GM19463 (cell line): ENCODE measurements at regions not wholly inside any gene's neighbourhood (a gene's known extent, or its start where the extent isn't known, plus 50 kb on each side); places are given as distances from the start of the nearest gene placed in this dataset.
"Not testable (repeated sequence)": the region's sequence is repeated elsewhere in the genome, so short reads cannot be mapped to it uniquely, and the experiment has no call there.

Source experiments
- ATAC-seq: cut with Tn5 transposase; IDR thresholded peaks from one replicate; pipeline ENCODE4 v1.9.1; 2021; ENCODE audit warnings: mild to moderate bottlenecking, moderate library complexity; ENCODE audit not compliant: unreplicated experiment

DNA sequence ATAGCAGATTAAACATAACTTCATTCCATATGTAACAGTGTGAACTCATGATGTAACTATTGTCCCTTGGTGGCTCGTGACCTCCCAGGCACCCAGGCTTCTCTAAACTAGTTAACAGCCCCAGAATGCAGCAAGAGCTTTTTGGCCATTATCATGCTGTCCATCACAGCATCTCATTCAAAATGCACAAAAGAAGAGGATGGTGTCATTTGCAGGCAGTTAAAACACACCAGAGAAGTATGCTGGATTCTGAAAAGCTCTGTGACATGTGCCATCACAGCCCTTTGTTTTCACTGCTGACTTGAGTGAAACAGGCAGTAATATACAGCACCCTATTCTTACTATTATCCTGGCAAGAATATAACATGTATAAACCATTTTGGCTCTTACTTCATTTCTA lies 117.6 kb upstream of the CHMP2B start:
- ATAC-seq = no peak

DNA sequence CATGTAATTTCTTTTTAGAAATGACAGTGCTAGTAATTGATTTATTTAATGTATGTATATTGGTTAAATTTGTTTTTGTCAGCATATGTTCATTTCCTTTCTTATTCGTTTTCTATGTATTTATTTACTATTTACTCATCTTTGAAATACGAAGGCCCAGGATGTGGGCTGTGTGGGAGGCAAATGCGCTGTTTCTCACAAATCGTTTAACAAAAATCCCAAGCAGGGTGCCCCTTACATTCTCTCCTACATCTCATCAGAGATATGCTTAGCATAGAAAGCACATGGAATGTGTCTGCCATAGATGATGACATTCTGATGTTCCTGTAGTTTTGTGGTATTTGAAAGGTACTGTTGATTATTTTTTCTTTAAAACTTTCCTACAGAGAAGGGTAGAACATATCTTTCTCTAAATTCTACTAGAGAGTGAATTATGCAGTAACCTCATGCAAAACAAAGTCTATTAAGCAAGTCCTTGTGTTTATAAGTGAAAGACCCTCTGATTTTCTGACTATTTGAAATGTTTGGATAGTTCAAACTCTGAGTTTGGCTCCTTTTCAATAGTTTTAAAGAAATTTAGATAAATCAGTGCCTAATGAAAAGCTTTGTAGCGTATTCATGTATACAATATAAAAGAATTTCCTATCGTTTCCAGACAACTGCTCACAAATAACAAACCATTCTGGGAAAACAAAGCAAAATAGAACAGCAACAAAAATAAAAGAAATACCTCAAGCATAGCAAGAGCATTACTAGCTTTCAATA lies 111.1 kb upstream of the VGLL3 start:
- ATAC-seq = no peak

DNA sequence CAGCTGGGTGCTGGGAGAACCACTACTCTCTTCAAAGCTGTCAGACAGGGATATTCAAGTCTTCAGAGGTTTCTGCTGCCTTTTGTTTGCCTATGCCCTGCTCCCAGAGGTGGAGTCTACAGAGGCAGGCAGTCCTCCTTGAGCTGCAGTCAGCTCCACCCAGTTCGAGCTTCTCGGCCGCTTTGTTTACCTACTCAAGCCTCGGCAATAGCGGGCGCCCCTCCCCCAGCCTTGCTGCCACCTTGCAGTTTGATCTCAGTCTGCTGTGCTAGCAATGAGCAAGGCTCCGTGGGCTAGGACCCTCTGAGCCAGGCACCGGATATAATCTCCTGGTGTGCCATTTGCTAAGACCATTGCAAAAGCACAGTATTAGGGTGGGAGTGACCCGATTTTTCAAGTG lies 106.8 kb upstream of the VGLL3 start:
- not testable (repeated sequence) for ATAC-seq

DNA sequence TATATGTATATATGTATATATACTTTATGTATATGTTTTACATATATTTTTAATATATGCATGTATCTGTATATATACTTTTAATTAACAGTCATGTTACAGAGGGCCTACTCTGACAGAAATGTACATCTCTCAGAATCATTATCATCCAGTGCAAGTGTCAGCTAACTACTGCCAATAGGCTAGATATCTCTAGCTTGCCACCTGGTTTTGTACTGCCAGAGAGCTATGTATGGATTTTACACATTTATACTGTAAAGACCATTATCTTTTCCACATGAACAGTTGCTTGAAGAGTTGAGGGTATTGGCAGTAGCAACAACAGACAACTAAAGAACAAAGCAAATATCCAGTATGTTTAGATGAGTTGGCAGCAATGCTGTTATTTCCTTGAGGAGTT lies 99.7 kb upstream of the VGLL3 start:
- ATAC-seq = no peak

DNA sequence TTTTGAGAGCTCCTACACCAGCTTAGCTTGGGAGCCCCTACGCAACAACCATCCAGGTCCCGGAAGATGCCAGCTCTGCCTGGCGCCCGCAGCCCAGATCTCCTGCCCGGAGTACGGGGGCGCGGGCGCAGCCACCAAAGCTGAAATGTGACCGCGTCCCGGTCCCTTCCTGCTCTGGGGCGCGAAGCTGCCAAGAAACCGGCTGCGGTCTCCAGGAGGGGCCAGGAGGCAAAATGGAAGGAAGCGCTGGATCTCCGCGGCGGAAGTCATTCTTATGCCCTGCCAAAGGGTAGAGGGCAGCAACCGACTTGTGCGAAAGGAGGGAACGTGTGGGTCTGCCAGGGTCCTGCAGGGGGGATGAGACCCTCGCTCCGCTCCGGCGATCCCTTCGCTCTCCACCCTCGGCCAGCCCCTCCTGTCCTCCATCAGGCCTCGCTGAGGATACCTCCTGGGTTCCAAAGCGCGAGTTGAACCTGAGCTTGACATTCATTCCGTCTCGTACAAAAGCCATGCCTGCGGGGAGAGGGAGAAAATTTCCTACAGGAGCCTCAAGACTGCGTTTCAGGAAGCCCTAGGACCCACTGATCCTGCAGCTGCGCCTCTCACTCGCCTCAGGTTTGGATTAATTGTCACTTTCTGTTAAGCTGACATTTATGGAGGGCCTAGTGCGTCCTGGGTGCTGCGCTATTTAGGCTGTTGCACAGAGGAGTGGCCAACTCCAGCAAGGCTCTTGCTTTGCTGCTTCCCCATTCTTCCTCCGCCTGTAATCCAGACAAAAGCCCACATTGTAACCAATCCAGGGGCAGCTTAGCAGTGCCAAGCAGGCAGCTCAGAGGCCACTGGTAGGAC lies 98.3 kb upstream of the VGLL3 start:
- peak; percentile 68 for ATAC-seq

DNA sequence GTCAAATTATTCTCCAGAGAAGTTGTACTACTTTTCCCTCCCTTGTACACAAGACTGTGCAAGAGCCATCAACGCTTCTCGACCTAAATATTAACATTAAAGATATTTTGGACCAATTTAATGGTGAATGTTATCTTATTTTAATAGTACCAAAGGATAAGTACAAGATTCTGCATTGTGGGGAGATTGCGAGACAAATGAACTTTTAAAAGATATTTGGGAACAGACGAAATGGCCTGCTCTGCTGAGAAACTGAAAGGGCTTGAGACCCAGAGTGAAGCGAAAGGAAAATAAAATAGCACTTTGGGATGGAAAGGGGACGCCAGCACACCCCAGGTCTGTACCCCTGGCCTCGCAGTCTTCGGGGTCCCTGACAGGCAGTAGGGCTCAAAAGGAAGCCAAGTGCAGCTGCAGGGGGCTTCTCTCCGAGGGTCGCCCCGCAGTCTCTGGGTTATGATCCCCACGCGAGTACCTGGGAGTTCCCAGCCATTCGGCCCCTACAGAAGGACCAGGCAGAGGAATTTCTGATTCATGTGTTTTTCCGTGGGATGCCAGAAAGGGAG lies 97.6 kb upstream of the VGLL3 start:
- ATAC-seq = peak; percentile 4

DNA sequence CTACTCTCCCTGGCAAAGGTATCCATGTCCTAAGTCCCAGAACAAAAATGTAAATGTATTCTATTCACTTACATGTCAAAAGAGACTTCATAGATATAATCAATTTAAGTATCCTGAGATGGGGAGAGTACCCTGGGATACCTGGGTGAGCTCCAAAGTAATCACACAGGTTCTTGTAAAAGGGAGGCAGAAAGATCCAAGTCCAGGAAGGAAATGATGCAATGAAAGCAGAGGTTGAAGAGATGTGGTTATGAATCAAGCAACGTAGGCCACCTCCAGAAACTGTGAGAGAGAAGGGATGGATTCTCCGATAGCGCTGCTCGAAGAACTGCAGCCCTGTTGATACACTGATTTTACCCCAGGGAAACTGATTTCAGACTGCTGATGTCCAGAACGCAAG lies 93.9 kb upstream of the VGLL3 start:
- ATAC-seq = no peak

DNA sequence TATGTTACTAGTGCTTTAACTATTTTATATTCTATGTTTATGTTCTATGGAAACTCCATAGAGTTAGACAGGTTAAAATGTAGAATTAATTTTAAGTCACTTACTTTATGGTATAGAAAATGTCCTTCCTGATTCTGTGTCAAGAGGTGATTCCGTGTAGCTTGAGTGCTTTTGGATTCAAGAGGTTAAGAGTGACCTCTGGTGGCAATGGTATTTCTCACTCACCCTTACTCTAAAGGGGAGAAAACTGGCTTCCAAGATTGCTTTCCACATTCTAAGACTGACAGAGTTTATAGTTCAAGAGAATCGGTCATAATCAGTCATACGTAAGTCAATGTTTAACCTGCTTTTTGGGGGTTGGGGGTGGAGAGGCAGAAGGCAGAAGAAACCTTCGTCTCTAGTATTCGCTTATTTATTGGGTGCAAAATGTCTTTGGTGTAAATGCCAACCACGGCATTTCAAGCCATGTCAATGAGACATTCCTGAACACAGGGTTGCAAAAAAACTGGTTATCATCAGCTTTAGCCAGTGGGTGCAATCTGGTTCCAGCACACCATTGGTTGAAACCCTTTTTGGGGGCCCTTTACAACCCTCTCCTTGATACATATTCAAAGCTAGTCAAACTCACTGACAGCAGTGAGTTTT lies 92.0 kb upstream of the VGLL3 start:
- peak; percentile 73 for ATAC-seq

DNA sequence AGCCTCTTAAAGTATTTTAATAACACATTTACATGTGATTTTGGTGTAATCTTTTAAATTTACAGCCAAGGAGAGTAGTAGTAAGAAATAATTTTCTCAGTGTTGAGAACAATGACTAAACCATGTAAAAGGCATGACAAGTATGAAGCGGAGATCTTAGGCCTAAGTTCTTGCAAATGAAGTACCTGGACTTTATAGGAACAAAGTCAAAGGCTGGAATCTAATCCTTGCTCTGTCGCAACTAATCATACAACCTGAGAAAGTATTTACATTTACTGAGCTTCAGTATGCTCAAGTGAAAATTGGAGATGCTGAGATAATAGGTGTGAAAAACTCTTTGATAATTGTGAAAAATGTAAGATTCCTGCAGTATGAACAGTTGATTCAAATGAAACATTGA lies 86.4 kb upstream of the VGLL3 start:
- no peak for ATAC-seq

DNA sequence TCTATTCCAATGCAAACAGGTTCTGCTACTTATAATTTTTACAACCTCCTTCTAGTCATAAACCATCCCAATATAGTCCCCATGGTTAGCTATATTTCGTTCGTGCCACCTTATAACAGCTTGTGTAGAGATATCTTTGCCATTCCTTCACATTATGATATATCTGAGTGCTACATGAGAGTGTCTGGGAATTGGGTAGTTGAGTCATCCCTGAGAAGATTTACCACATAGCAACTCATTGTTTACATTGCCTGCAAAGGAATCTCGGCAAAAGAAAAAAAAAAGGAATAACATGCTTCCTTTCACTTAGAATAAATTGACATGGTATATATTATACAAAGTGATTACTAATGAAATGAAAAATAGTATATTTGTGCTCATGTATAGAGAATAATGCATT lies 86.0 kb upstream of the VGLL3 start:
- no peak for ATAC-seq

DNA sequence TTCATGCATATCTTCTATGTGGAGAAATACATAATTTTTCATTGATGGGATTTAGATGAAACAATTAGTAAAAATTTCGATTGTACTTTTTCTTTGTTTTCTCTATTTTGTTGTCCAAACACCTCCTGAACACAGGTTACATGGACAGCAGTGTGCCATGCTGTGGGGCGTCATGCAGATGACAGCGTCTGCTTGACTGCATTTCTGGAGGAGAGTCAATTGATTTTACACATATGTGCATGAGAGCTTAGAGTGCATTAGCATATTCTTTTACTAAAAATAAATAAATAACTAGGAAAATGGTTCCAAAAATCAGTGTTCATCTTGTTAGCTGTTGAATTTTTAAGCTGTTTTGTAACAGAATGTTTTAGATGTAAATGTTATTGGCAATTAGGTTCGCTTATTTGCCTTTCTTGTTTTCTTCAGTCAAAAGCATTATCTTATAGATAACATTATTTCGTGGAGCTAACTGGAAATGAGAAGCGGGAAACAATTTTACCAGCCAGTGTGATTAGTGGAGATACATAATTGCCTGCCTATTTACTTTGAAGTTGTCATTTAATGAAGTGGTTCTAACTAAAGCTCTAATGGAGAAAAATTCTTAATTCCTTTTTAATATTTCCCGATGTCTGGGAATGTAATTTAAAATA lies 82.7 kb upstream of the VGLL3 start:
- ATAC-seq = no peak

DNA sequence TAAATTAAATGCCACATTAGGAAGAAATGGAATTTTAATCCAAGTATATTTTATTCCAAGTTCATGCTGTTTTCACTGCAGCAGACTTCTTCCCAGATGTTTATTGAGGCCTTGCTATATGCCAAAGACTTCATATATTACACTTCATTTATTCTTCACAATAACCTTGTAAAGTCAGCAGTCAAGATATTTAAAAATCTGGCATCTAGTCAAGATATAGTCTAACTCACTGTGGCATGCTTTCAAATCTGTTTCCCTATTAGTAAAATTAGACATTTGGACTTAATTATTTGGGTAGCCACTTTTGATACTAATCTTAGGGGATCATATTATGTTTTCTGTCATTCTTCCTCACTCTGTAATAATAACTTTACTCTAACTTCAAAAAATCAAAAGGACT lies 81.5 kb upstream of the VGLL3 start:
- ATAC-seq = no peak

DNA sequence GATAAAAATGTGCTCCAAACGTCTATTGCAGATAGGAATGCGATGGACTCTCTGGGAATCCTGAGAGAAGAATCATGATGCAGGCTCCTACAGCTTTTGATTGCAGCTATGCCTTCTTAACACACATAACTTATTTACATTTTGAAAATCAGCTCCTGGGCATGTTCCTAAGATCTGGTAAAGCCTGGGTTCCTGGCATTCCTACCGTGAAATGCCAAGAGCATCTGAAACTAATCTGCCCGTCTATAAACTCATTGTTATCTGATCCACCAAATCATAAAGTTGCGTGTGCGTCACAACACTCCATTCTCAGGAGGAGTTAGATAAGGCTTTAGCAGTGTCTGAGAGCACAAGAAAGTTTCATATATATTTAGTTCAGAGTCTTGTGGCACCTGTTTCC lies 79.0 kb upstream of the VGLL3 start:
- no peak for ATAC-seq

DNA sequence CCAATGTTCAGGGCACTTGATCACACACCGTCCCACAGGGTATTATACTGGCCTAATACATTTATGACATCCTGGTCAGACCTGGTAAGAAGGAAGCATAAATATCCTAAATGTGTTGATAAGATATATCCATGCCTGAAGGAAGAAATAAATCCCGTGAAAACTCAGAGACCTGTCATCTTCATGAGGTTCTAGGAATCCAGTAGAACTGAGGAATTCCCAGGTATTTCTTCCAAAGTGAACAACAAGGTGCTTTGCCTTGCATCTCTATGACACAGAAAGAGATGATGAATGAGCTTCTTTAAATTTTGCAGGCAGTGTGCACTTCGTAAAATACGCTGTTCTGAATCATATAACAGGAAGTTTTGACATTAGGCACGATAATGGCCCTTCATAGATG lies 78.1 kb upstream of the VGLL3 start:
- no peak for ATAC-seq

DNA sequence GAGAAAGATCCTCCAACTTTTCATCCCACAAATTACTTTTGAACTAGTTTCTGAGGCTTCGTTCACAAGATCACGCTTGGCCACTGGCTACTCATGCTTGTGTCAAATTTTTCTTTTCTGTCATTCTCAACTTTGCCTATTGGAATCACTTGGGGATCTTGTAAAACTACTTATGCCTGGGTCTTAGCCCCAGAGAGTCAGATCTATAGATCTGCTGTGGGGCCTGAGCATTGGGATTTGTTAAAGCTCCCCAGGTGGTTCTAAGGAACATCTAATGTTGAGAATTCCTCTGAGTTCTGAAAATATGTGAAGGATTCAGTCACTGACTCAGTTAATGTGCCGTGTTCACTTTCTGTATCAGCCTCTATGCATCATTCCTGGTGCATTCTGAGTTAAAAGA lies 71.7 kb upstream of the VGLL3 start:
- no peak for ATAC-seq

DNA sequence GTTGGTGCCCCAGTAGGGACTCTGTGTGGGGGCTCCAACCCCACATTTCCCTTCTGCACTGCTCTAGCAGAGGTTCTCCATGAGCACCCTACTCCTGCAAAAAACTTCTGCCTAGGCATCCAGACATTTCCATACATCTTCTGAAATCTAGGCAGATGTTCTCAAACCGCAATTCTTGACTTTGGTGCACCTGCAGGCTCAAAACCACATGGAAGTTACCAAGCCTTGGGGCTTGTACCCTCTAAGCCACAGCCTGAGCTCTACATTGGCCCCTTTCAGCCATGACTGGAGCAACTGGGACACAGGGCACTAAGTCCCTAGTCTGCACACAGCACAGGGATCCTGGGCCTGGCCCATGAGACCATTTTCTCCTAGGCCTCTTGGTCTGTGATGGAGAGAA lies 66.5 kb upstream of the VGLL3 start:
- no peak for ATAC-seq

DNA sequence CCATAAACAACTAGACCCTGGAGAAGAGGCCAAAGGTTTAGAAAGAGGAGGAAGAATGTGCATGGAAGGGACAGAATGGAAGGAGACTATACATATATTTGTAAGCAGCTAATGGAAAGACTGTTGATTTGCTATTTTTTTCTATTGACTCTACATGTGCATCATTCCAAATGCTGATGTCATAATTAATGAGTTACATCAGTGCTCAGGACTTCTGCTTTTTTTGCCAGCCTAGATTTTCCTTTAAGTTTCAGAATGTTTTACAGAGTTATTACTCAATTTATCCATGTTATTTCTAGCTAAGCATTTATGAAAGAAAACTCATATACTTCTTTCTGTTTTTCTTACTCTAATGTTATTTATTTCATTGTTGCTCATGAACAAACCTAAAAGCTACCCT lies 62.6 kb upstream of the VGLL3 start:
- ATAC-seq = no peak

DNA sequence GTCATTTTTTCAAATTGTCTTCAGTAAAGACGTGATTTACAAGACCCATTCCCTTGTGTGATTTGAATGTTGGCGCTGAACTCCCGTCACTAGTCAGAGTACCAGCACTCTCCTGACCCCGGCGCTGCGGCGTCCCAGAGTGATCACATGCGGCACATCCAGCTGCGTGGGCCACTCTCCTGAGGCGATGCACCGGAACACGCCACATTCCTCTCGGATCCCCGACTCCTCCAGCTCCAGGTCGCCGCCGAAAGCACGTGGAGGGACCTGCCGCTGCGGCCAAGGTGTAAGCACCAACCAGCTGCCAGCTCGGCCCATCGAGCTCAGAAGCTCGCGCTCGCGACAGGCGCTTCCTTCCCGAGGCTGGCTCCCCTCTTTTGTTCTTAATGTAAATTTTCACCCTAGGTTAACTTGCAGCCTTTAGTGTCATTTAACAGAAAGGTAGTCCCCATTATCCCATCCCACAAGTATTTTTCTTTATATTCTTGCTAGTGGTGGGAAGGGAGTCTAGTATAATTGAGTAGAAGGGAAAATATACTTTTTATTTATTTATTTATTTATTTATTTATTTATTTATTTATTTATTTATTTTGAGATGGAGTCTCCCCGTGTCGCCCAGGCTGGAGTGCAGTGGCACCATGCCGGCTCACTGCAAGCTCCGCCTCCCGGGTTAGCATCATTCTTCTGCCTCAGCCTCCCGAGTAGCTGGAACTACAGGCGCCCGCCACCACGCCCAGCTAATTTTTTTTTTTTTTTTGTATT lies 61.7 kb upstream of the VGLL3 start:
- ATAC-seq = no peak

DNA sequence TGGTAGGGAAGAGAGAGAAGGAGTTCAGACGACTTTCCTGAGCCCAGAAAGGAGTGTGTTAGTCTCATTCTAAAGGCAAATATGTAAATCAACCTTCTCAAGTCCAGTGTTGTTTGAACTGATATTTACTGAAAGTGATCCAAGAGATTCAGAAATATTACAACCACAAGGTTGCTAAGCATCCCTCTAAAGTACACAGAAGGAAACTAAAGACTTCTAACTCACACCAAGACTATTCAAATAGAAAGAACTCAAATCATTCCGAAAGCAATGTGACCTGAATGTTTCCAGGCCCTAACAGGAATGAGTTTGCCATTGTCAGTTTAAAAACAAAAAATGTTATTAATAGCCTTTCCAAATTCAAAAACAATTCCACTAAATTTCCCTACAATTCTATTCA lies 56.9 kb upstream of the VGLL3 start:
- ATAC-seq = peak; percentile 66

DNA sequence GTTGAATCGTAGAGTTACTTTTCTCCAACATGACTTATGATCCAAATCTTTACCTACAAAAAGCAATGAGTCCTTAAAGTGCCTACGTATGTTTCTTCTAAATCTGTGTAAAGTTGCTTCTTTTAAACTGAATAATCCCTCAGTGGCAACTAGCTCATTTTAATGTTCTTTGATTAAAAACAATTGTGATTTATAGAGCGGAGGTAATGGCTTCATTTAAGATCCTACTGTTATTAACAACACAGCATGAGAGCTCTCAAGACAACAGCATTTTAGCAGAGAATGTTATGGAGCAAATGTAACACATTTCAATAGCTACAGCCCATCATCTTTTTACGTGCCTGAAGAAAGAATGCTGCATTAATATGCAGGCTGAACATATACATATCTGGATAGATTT lies 55.3 kb upstream of the VGLL3 start:
- no peak for ATAC-seq
